UCSD-AML1 (cell line): ENCODE measurements at regions not wholly inside any gene's neighbourhood (a gene's known extent, or its start where the extent isn't known, plus 50 kb on each side); places are given as distances from the start of the nearest gene placed in this dataset.
"Not testable (repeated sequence)": the region's sequence is repeated elsewhere in the genome, so short reads cannot be mapped to it uniquely, and the experiment has no call there.

Experiments
- DNase-seq: peaks from one replicate; lab custom pipeline; 2025; ENCODE audit not compliant: unreplicated experiment; lab: John Stamatoyannopoulos, UW

- no peak for DNase-seq
Measured at GRCh38 chr17:64728041-64728695, 66.1 kb upstream of the SMURF2 start.

- DNase-seq, result not testable (repeated sequence)
Measured at GRCh38 chr17:64726025-64726424, 63.9 kb upstream of the SMURF2 start.

- peak; percentile 23 for DNase-seq
Measured at GRCh38 chr17:64724246-64724645, 62.1 kb upstream of the SMURF2 start.

- no peak for DNase-seq
Measured at GRCh38 chr17:64723781-64724180, 61.7 kb upstream of the SMURF2 start.

- DNase-seq, result not testable (repeated sequence)
Measured at GRCh38 chr17:64721556-64721955, 59.4 kb upstream of the SMURF2 start.

GRCh38 chr17:64720253-64720652 lies 58.1 kb upstream of the SMURF2 start:
- DNase-seq, result not testable (repeated sequence)

GRCh38 chr17:64719517-64719916 lies 57.4 kb upstream of the SMURF2 start:
- not testable (repeated sequence) for DNase-seq

GRCh38 chr17:64718816-64719215 lies 56.7 kb upstream of the SMURF2 start:
- DNase-seq, result not testable (repeated sequence)

- DNase-seq, result no peak
Measured at GRCh38 chr17:64718058-64718457, 56.0 kb upstream of the SMURF2 start.

GRCh38 chr17:64716496-64716895 lies 54.4 kb upstream of the SMURF2 start:
- not testable (repeated sequence) for DNase-seq

GRCh38 chr17:64713786-64714185 lies 51.7 kb upstream of the SMURF2 start:
- DNase-seq, result not testable (repeated sequence)

GRCh38 chr17:64712557-64713351 lies 50.6 kb upstream of the SMURF2 start:
- peak; percentile 62 for DNase-seq
